GM20000 (cell line): ENCODE measurements at regions not wholly inside any gene's neighbourhood (a gene's known extent, or its start where the extent isn't known, plus 50 kb on each side); places are given as distances from the start of the nearest gene placed in this dataset.

ENCODE experiments used
- DNase-seq: peaks from one replicate; pipeline ENCODE4 v3.0.0; 2012; ENCODE audit warnings: low spot score
- TF ChIP-seq, protein P1 (sequence below): IDR thresholded peaks from 2 replicates; pipeline ENCODE4 v1.5.1; 2012; ENCODE audit warnings: mild to moderate bottlenecking, control low read depth; ENCODE audit errors: extremely low read depth, missing control alignments

DNA sequence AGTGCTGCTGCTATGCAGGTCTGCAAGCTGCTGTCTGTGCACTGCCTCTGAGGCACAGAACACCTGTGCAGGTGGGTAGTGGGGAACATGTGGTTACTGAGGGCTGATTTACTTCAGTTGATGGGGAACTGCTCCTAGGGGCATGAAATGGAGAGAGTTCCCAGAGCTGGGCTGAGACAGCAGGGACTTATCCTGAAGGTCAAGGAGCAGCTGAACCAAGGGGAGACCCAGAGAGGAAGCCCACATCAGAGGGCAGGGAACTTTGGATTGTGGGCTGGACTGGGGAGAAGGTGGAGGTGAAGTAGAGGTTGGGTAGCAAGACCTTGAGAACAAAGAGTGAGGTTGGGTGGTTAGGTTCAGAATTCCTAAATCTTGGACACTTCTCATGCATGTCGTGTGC lies 311.9 kb downstream of the AACS start:
- no peak for DNase-seq
- TF ChIP-seq, protein P1, sequence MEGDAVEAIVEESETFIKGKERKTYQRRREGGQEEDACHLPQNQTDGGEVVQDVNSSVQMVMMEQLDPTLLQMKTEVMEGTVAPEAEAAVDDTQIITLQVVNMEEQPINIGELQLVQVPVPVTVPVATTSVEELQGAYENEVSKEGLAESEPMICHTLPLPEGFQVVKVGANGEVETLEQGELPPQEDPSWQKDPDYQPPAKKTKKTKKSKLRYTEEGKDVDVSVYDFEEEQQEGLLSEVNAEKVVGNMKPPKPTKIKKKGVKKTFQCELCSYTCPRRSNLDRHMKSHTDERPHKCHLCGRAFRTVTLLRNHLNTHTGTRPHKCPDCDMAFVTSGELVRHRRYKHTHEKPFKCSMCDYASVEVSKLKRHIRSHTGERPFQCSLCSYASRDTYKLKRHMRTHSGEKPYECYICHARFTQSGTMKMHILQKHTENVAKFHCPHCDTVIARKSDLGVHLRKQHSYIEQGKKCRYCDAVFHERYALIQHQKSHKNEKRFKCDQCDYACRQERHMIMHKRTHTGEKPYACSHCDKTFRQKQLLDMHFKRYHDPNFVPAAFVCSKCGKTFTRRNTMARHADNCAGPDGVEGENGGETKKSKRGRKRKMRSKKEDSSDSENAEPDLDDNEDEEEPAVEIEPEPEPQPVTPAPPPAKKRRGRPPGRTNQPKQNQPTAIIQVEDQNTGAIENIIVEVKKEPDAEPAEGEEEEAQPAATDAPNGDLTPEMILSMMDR: no peak

DNA sequence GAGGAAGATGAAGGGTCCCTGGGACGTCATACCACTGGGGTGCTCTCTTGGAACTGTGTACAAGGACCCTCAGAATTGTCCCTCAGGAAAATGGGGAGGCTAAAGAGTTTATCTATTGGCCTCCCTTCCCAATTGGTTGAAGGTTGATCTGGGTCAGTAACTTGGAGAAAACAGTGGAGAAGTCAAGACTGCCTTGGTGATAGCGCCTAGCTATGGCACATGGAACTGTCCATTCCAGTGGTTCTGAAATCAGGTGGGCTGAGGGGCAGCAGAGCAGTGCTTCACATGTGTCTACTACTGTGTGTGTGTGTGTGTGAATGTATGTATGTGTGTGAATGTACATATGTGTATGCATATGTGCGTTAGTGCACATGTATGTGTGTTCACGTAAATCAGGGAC lies 316.1 kb downstream of the AACS start:
- TF ChIP-seq, protein P1: no peak
- DNase-seq: no peak

DNA sequence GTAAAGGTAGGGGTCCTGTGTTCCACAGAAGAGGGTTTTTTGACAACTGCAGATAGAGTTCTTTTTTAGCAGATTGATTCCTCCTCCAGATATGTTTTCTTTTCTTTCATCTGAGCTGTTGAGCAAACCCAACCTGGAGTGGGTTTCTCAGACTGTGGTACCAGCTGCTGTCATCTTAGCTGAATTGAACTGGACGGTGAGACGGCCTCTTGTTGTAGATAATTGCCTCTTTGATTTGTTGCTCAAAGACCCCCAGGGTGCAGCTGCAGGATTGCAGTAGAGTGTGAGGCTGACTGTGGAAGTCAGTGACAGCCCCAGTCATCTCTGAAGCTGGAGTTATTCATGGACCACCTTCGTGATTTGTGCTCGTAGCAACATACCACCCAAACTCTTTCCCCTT lies 317.7 kb downstream of the AACS start:
- no peak for DNase-seq
- TF ChIP-seq, protein P1: no peak

DNA sequence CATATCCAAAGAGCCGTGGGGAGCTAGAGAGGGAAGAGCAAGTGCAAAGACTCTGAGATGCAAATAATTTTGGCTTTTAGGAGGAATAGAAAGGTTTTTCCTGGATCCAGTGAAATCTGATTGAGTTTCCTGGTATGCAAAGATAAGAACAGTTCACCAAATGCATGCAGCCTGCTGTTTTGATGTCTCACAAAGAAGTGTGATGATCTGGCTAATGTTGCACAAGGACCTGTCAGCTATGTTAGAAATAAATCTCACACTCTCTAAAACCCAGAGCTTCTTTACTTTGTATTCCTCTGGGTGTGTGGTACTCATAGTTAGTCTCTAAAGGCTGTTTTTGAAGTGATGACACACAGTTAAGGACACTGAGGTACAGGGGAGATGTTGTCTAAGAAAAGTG lies 321.4 kb downstream of the AACS start:
- TF ChIP-seq, protein P1: no peak
- DNase-seq: no peak

DNA sequence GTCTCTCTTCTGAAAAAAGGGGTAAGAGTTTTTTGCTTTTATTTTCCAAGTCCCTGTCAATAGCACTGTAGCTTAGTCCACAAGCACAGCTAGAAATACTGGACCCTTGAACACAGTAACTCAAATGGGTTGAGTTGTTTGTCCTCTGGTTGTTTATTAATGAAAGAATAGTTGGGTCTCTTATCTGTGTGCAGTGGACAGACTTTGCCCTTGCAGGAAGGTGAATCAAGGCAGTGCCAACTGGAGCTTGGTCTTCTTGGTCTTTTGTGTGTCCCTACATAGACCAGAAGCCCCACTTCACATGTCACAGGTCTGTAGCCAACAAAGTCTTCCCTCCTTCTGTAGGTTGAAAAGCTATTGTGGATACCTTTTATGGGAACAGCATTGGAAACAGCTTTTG lies 322.0 kb downstream of the AACS start:
- TF ChIP-seq, protein P1: no peak
- no peak for DNase-seq

DNA sequence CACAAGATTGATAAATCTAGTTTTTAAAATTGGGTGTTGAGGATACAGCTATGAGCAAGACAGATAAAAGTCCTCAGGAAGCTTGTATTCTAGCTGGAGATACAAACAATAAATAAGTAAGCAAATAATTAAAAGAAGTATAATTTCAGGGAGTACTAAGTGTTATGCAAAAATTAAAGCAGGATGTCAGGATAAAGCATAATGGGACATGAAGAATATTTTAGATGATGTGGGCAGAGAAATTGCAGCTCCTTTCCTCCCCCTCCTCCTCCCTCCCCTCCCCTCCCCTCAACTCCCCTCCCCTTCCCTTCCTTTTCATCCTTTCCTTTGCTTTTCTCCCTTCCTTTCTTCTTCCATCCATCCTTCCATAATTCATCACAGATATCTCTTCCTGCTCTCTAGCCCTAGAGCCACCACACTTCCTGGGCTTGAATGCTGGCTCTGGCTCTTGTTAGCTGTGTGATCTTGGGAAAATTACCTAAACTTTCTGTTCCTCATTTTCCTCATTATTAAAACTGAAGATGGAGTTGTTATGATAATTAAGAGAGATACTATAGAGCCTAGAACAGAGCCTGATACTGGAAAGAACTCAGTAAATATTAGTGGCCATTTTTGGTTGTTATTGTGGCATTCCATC lies 323.9 kb downstream of the AACS start:
- TF ChIP-seq, protein P1: no peak
- no peak for DNase-seq

DNA sequence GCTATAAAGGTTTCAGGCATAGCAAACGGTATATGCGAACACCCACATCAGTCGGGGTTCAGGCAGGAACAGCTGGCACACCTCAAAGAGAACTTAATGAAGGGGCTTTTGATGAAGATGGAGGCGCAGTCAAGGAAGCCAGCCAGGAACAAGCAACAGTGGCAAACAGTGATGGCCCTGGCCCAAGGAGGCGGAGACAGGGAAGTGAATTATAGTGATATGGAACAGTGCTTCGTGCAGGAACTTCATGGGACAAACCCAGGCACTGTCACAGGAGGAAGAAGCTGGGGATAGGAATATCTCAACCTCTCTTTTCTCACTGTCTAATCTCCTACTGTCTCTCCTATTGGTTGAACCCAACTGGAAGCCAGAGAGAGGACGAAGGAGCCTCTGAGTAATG lies 328.3 kb downstream of the AACS start:
- no peak for DNase-seq
- TF ChIP-seq, protein P1: no peak
